GM19467 (cell line): ENCODE measurements at regions not wholly inside any gene's neighbourhood (a gene's known extent, or its start where the extent isn't known, plus 50 kb on each side); places are given as distances from the start of the nearest gene placed in this dataset.

Experiments used
- ATAC-seq: cut with Tn5 transposase; IDR thresholded peaks from one replicate; pipeline ENCODE4 v1.9.1; 2021; ENCODE audit warnings: mild to moderate bottlenecking, moderate library complexity; ENCODE audit not compliant: unreplicated experiment

DNA sequence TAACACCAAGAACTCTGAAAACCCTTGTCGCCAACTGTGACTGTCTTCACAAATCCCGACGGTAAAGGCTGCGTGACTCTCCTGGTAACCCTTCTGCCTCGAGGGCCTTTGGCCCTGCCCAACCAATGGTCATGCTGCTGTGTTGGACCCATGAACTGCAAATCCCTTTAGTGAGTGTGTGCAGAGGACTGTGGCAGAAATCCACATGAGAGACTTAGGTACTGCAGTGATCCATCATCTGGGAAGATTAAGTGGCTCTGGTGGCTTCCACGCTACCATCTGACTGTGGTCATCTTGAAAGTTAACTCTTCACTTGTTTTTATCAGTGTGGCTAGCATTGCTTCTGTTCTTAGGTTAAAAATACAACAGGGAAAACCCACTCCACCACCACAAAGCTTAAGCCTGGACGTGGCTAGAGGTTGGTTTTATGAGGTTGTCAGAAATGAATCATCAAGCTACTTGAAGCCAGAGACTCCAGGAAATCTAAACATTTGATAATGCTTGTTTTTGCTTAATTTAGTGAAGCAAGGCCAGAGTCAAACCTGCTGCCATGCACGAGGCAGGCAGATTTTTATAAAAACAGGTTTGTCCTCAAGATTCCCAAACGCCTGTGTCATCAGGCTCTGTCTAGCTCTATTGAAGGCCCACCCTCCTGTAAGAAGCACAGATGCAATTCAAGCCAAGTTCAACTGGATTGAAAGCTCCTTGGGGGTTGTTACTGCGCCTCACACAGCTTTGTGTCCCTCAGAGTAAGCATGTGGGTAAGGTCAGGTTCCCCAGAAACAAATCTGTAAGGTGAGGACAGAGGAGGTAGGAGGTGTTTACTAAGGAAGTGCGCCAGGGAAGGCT is 52.7 kb upstream of the ERCC6L2 start:
- ATAC-seq = peak; percentile 77

- ATAC-seq = no peak
These were observed 53.5 kb upstream of the ERCC6L2 start for GRCh38 chr9:95822015-95822414.

GRCh38 chr9:95820074-95820473 is 55.4 kb upstream of the ERCC6L2 start:
- ATAC-seq = no peak

DNA sequence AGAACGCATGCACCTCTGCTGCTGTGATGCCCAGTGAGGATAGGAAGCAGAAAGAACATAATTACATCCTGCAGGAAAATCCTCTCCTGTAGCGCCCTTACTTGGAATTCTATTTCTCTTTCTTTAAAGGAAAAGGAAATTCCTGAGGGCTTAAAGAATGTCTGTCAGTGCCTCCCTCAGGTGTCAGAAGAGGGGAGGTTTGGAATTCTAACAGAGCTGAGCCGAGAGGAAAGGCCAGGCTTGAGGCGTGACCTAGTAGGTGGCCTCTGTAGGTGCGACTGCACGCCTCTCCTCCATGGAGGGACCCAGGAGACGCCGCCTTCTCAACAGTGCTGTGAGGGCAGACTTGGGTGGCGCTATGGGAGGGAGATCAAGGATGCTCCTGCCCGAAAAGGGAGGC is 55.9 kb upstream of the ERCC6L2 start:
- no peak for ATAC-seq

GRCh38 chr9:95817205-95817604 is 58.3 kb upstream of the ERCC6L2 start:
- ATAC-seq = no peak

- ATAC-seq = no peak
These were observed 58.8 kb upstream of the ERCC6L2 start for GRCh38 chr9:95816716-95817115.

DNA sequence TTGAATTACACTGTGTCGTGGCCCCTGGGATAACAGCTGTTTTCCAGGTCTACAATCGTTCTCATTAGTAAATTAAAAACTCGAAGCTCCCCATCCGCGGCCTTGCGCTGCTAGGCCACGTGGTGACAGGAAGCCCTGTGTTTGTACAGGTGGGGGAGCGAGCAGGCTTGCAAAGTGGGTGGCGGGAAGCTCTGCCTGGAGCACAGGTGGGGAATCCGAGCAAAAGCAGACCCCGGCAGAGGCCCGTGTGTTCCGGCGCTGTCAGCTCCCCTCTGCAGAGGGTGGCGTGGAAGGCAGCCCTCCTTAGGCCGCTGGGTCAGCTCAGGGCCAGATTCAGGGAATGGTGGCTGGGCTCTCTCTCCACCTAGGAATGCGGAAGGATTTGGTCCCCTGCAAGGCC is 59.5 kb upstream of the ERCC6L2 start:
- ATAC-seq = no peak

DNA sequence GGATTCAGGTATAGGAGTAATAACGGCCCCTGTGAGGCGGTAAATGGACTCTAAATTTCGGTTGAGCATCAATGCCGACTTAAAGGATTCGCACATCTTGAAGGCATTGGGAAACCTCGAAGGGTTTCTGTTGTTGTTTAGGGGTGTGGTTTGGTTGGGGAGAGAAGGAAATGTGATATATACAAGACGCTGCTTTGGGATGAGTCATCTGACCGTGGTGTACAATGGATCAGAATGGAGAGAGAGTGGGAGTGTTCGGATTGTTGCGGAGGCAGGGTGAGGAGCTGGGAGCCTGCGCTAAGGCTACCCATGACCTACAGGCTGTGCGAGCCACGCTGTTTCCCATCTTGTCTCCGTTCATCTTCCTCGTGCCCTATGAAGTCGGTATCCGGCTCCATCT is 60.4 kb upstream of the ERCC6L2 start:
- no peak for ATAC-seq

DNA sequence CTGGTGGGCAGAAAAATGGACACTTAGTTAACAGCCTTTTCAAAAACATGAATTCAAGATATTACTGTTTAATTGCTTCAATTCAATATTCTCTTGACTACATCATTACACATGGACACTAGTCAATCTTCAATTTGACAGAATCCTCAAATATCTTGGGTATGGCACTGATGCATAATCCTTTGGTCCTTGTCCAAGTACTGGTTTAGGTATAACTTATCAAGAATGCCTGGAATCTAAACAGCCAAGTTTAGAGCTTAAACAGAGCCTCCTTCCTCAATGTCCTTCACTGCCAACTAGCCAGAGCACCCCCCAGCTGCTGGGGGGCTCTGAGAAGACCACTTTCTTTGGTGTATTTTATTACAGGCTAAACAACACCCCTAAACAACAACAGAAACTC is 61.6 kb upstream of the ERCC6L2 start:
- no peak for ATAC-seq

- no peak for ATAC-seq
These were observed 64.7 kb upstream of the ERCC6L2 start for GRCh38 chr9:95810814-95811213.

- no peak for ATAC-seq
These were observed 65.4 kb upstream of the ERCC6L2 start for GRCh38 chr9:95810133-95810532.

DNA sequence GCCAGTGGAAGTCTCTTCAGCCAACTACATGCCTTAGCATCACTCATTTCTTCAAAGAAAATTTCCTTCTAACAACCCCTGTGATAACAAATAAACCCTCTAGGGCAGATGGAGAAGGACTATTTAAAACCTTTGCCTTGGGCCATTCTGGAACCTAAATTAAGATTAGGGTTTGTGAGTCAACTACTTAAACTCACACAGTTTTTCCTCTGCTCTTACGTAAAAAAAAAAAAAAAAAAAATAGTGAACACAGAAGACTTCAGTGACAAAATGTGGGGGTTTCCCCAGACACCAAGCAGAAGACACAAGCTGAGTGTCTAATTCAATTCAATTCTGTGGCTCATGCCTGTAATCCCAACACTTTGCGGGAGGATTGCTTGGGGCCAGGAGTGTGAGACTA is 65.8 kb upstream of the ERCC6L2 start:
- no peak for ATAC-seq

DNA sequence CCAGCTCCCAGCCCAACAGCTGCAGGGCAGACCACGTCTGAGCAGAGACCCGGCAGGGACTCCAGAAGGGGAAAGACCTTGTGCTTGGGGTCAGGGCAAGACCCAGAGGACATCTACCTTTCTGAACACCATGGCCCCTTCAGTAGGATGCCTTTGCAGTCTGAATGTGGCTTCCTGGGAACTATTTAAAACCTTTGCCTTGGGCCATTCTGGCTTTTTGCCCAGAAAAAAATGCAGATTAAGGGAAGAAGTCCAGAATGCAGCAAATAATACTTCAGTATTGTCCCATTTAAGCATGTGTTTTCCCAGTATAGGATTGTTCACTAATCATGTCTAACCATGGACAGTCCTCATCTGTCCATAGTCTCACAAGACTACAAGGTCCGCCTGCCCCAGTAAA is 67.5 kb upstream of the ERCC6L2 start:
- no peak for ATAC-seq

- no peak for ATAC-seq
These were observed 68.1 kb upstream of the ERCC6L2 start for GRCh38 chr9:95807326-95807947.

DNA sequence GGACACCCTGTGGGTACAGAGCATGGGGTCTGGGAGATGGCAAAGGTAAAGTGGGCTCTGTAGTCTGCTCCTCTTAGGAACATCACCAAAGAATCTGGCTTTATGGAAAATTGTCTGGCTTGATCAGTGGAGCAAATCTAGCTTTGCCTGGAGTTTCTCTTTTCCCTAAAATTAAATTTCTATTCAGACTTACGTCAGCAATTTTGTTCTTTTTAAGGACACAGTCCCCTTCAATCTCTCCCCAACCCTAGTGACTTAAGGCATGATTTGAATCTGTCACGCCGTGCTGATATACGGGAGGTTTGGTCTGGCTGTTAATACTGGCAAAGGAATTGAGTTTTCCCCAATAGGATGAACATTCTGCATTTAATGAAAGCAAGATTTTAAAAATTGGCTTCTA is 72.3 kb upstream of the ERCC6L2 start:
- no peak for ATAC-seq

DNA sequence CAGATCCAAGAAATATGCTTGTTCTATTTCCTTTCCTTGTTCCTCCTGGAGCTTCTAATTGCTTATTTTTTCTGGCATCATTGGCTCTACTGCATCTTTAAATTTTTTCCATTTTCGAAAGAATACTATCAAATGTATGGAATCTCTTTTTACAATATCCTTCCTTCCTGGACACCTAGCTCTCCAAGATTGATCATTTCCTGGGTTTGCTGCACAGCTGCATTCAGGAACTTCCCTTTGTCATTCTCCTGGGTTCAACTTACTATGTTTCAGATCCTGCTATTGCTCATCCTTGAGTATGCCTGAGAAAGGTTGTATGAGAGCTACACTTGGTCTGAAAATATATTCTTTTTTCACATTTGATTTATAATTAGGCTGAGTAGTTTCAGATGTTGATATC is 73.7 kb upstream of the ERCC6L2 start:
- ATAC-seq = no peak

- ATAC-seq = no peak
These were observed 79.5 kb upstream of the ERCC6L2 start for GRCh38 chr9:95796029-95796428.

DNA sequence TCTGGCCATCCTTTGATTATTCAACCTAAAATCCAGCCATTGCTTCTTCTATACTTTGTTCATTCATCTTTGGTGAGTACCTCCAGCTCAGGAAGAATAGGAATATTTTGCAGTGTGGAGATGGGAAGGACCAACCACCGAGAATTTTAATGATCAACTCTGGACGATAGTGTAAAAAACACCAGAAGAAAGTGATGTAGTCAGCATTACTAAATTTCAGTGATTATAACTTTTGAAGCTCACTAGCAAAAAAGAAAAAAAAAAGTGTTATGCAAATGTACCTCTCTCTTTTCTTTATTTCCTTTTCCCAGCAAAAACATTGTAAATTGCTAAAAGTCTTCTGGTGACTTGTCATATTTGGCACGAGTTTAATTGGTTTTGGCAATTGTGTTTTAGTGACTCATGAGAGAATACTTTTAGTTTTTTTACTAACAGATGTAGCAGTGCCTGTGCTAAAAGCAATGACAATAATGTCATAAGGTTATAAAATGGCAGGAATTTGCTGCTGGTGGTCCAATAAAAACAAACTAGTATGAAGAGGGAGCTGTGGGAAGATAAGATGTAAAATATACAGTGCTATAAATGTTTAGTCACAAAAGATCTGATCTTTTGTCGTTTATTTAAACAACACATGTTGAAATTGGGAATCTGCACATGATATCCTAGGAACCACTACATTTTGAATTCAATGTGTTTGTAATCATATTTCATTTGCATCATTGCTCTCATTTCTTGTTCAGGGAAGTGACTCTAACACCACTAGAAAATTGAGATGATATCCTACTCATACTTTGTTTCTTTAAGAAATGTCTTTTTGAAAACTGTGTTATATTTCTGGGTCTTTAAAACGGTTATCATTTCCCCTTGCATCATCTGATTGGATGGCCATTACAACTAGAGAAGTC is 81.3 kb upstream of the ERCC6L2 start:
- ATAC-seq = no peak

DNA sequence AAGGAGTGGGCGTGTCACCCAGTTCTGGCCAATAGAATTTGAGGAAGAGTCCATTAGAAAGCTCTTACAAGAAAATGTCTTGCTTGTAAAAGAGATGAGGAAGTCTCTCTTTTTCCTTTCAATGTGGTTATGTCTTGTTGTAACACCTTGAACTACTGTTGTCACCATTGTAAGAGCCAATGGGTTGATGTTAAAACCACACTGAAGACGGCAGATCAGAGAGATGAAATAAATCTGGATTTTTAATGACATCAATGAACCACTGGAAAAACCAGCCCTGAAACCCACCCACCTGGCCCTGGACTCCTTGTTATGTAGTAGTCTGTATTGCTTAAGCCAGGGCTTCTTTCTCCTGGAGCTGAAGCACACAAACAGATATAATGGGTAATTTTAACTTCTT is 83.8 kb upstream of the ERCC6L2 start:
- no peak for ATAC-seq

GRCh38 chr9:95791286-95791685 is 84.2 kb upstream of the ERCC6L2 start:
- ATAC-seq = no peak

- no peak for ATAC-seq
These were observed 86.9 kb upstream of the ERCC6L2 start for GRCh38 chr9:95788521-95788991.
